GM23338 (cell line): ENCODE measurements at regions not wholly inside any gene's neighbourhood (a gene's known extent, or its start where the extent isn't known, plus 50 kb on each side); places are given as distances from the start of the nearest gene placed in this dataset.

Experiments used
- ATAC-seq: fragments of 200-7000 bp; cut with Tn5 transposase; 3 replicates; pipeline ENCODE4 v1.9.1; 2020
- DNase-seq: peaks from one replicate; pipeline ENCODE4 v3.0.0-alpha.2; 2015; ENCODE audit warnings: low spot score
- H2AFZ ChIP-seq: fragments of 200-600 bp; sonication (generic); 2 replicates; pipeline ENCODE4 v1.8.0; 2016; ENCODE audit warnings: antibody characterized with exemption, mild to moderate bottlenecking, moderate library complexity
- H3F3A ChIP-seq: fragments of 200-600 bp; sonication (generic); replicated peaks from 2 replicates; pipeline ENCODE4 v1.8.0; 2017; ENCODE audit warnings: antibody characterized with exemption, mixed run types, low read depth
- H3K27ac ChIP-seq: fragments of 200-600 bp; sonication (generic); 2 replicates; pipeline ENCODE4 v1.6.1; 2016; ENCODE audit warnings: low read depth
- H3K27me3 ChIP-seq: fragments of 200-600 bp; sonication (generic); 2 replicates; pipeline ENCODE4 v1.8.0; 2016; ENCODE audit warnings: mild to moderate bottlenecking, mixed run types, moderate library complexity; ENCODE audit not compliant: insufficient read depth
- H3K36me3 ChIP-seq: fragments of 200-600 bp; sonication (generic); 2 replicates; pipeline ENCODE4 v1.8.0; 2016; ENCODE audit warnings: mild to moderate bottlenecking; ENCODE audit not compliant: insufficient read depth
- H3K4me1 ChIP-seq: fragments of 200-600 bp; sonication (generic); 2 replicates; pipeline ENCODE4 v1.8.0; 2016; ENCODE audit warnings: mild to moderate bottlenecking, moderate library complexity; ENCODE audit not compliant: insufficient read depth
- H3K4me2 ChIP-seq: fragments of 200-600 bp; sonication (generic); 2 replicates; pipeline ENCODE4 v1.7.1; 2017; ENCODE audit warnings: mixed run types
- H3K4me3 ChIP-seq: fragments of 200-600 bp; sonication (generic); 2 replicates; pipeline ENCODE4 v1.6.1; 2016; ENCODE audit warnings: mixed run types
- H3K79me2 ChIP-seq: fragments of 200-600 bp; sonication (generic); replicated peaks from 2 replicates; pipeline ENCODE4 v1.8.0; 2017; ENCODE audit warnings: mild to moderate bottlenecking; ENCODE audit not compliant: insufficient read depth
- H3K9me2 ChIP-seq: fragments of 200-600 bp; sonication (generic); 2 replicates; pipeline ENCODE4 v1.8.0; 2017; ENCODE audit not compliant: insufficient read depth
- H4K20me1 ChIP-seq: fragments of 200-600 bp; sonication (generic); replicated peaks from 2 replicates; pipeline ENCODE4 v1.8.0; 2017; ENCODE audit warnings: mild to moderate bottlenecking; ENCODE audit not compliant: insufficient read depth
- H3K27ac Mint-ChIP-seq: 2 replicates; pipeline ENCODE4 v1.8.0; 2020; ENCODE audit warnings: inconsistent platforms, mild to moderate bottlenecking, moderate library complexity, mixed read lengths
- H3K27me3 Mint-ChIP-seq: 3 replicates; pipeline ENCODE4 v1.8.0; 2022; ENCODE audit warnings: low read depth, mild to moderate bottlenecking, moderate library complexity, mixed read lengths, inconsistent platforms; ENCODE audit not compliant: insufficient read depth, poor library complexity
- H3K36me3 Mint-ChIP-seq: 3 replicates; pipeline ENCODE4 v1.8.0; 2021; ENCODE audit warnings: low read depth, mild to moderate bottlenecking, inconsistent platforms, moderate library complexity, mixed read lengths
- H3K4me1 Mint-ChIP-seq: 3 replicates; pipeline ENCODE4 v1.8.0; 2020; ENCODE audit warnings: mild to moderate bottlenecking, inconsistent platforms, mixed read lengths
- H3K4me3 Mint-ChIP-seq: 3 replicates; pipeline ENCODE4 v1.8.0; 2021; ENCODE audit warnings: moderate library complexity, mild to moderate bottlenecking, inconsistent platforms, mixed read lengths
- H3K9me3 Mint-ChIP-seq: 3 replicates; pipeline ENCODE4 v1.8.0; 2020; ENCODE audit warnings: moderate library complexity, mild to moderate bottlenecking, inconsistent platforms, mixed read lengths
- ETS1 ChIP-seq: IDR thresholded peaks from 2 replicates; pipeline ENCODE4 v1.6.1; 2016; ENCODE audit warnings: antibody characterized with exemption
- EZH2 ChIP-seq: fragments of 200-600 bp; sonication (generic); IDR thresholded peaks from one replicate; pipeline ENCODE4 v1.8.0; 2017; ENCODE audit warnings: antibody characterized with exemption, mild to moderate bottlenecking, low read depth; ENCODE audit not compliant: unreplicated experiment
- EZH2phosphoT487 ChIP-seq: fragments of 200-600 bp; sonication (generic); IDR thresholded peaks from one replicate; pipeline ENCODE4 v1.8.1; 2018; ENCODE audit warnings: antibody characterized with exemption; ENCODE audit not compliant: unreplicated experiment
- JUNB ChIP-seq: IDR thresholded peaks from one replicate; pipeline ENCODE4 v1.6.1; 2016; ENCODE audit warnings: antibody characterized with exemption; ENCODE audit not compliant: unreplicated experiment
- NANOG ChIP-seq: IDR thresholded peaks from 2 replicates; pipeline ENCODE4 v1.6.1; 2016; ENCODE audit warnings: antibody characterized with exemption, borderline replicate concordance
- POLR2AphosphoS5 ChIP-seq: IDR thresholded peaks from 2 replicates; pipeline ENCODE4 v1.6.1; 2016; ENCODE audit warnings: antibody characterized with exemption, low read depth
- STAT1 ChIP-seq: IDR thresholded peaks from one replicate; pipeline ENCODE4 v1.6.1; 2016; ENCODE audit warnings: antibody characterized with exemption; ENCODE audit not compliant: unreplicated experiment
- ZNF114 ChIP-seq: fragments of 250-450 bp; sonication (Bioruptor Pico); IDR thresholded peaks from 2 replicates; pipeline ENCODE4 v1.5.0; 2020; ENCODE audit warnings: mild to moderate bottlenecking, moderate library complexity
- ZNF331 ChIP-seq: fragments of 250-450 bp; sonication (Bioruptor Pico); IDR thresholded peaks from 2 replicates; pipeline ENCODE4 v1.5.0; 2020; ENCODE audit warnings: low read depth, mild to moderate bottlenecking, moderate library complexity
- ZNF462 ChIP-seq: fragments of 250-450 bp; sonication (Bioruptor Pico); IDR thresholded peaks from 2 replicates; pipeline ENCODE4 v1.5.0; 2020; ENCODE audit warnings: mild to moderate bottlenecking, moderate library complexity
- TF ChIP-seq, protein P1 (sequence below), 2 experiments: fragments of 200-600 bp in 1 of 2; sonication (generic) in 1 of 2; conservative IDR thresholded peaks; 2 replicates each; pipeline versions ENCODE4 v1.5.1 to v1.6.1; 2016 to 2017; ENCODE audit warnings: antibody characterized with exemption in 2 of 2, low read depth in 2 of 2, mild to moderate bottlenecking in 2 of 2, moderate library complexity in 1 of 2
- TF ChIP-seq, protein P2 (sequence below): IDR thresholded peaks from one replicate; pipeline ENCODE4 v1.6.1; 2018; ENCODE audit warnings: antibody characterized with exemption; ENCODE audit not compliant: unreplicated experiment

DNA sequence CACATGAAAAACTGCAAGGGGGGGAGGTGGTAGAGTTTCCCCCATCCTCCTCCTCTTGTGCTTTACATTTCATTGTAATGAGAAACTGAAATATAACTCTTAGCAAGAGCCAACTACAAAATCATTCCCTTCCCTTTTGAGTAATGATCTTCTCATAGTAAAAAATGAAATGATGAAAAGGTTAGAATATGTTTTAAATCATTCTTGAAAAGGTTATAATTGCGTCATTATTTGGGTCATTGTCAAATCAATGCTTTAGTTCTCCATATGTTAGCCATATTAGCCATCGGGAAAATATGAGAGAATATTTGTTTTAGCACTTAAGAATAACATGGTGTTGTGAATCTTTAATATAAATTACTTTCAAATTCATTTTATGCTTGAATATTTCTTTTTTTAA, 1185.0 kb upstream of the CDH18 start (continued):
- TF ChIP-seq POLR2AphosphoS5 (no peak), ZNF331 (CRISPR knock-in tag) (no peak), JUNB (no peak), ZNF462 (CRISPR knock-in tag) (no peak), NANOG (no peak)

GRCh38 chr5:21171038-21171437, 1183.0 kb upstream of the CDH18 start:
- H3K36me3 ChIP-seq: no peaks in the 10 kb centered on the region
- H3K4me2 ChIP-seq: no peak overlapping the region
- no peaks in the 10 kb centered on the region for H3K36me3 Mint-ChIP-seq
- no peaks in the 10 kb centered on the region for H3K79me2 ChIP-seq
- no peak overlapping the region for H3K4me3 Mint-ChIP-seq
- peaks cover 13% of the 10 kb centered on the region; the same call in 2 of the 3 replicates for H3K4me1 Mint-ChIP-seq
- no peak for DNase-seq
- H3K27me3 ChIP-seq: no peaks in the 10 kb centered on the region
- H3K9me3 Mint-ChIP-seq: no peaks in the 10 kb centered on the region
- H2AFZ ChIP-seq: no peak overlapping the region
- H3K4me1 ChIP-seq: peaks cover 13% of the 10 kb centered on the region; the same call in 1 of the 2 replicates
- H3K4me3 ChIP-seq: no peak overlapping the region
- H4K20me1 ChIP-seq: no peaks in the 10 kb centered on the region
- no peak overlapping the region for H3K27ac ChIP-seq
- H3F3A ChIP-seq: no peaks in the 10 kb centered on the region
- H3K27ac Mint-ChIP-seq: no peak overlapping the region
- ATAC-seq: no peak
- no peaks in the 10 kb centered on the region for H3K27me3 Mint-ChIP-seq
- H3K9me2 ChIP-seq: no peaks in the 10 kb centered on the region
- TF ChIP-seq, protein P1, sequence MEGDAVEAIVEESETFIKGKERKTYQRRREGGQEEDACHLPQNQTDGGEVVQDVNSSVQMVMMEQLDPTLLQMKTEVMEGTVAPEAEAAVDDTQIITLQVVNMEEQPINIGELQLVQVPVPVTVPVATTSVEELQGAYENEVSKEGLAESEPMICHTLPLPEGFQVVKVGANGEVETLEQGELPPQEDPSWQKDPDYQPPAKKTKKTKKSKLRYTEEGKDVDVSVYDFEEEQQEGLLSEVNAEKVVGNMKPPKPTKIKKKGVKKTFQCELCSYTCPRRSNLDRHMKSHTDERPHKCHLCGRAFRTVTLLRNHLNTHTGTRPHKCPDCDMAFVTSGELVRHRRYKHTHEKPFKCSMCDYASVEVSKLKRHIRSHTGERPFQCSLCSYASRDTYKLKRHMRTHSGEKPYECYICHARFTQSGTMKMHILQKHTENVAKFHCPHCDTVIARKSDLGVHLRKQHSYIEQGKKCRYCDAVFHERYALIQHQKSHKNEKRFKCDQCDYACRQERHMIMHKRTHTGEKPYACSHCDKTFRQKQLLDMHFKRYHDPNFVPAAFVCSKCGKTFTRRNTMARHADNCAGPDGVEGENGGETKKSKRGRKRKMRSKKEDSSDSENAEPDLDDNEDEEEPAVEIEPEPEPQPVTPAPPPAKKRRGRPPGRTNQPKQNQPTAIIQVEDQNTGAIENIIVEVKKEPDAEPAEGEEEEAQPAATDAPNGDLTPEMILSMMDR (conservative IDR thresholded peaks at IDR 0.05; ENCODE audit: low read depth in 2 of 2): no peak
- TF ChIP-seq EZH2 (no peak), STAT1 (no peak), ZNF114 (CRISPR knock-in tag) (no peak), EZH2phosphoT487 (no peak), NANOG (no peak), ZNF331 (CRISPR knock-in tag) (no peak), ETS1 (no peak), POLR2AphosphoS5 (no peak)
- TF ChIP-seq, protein P2, sequence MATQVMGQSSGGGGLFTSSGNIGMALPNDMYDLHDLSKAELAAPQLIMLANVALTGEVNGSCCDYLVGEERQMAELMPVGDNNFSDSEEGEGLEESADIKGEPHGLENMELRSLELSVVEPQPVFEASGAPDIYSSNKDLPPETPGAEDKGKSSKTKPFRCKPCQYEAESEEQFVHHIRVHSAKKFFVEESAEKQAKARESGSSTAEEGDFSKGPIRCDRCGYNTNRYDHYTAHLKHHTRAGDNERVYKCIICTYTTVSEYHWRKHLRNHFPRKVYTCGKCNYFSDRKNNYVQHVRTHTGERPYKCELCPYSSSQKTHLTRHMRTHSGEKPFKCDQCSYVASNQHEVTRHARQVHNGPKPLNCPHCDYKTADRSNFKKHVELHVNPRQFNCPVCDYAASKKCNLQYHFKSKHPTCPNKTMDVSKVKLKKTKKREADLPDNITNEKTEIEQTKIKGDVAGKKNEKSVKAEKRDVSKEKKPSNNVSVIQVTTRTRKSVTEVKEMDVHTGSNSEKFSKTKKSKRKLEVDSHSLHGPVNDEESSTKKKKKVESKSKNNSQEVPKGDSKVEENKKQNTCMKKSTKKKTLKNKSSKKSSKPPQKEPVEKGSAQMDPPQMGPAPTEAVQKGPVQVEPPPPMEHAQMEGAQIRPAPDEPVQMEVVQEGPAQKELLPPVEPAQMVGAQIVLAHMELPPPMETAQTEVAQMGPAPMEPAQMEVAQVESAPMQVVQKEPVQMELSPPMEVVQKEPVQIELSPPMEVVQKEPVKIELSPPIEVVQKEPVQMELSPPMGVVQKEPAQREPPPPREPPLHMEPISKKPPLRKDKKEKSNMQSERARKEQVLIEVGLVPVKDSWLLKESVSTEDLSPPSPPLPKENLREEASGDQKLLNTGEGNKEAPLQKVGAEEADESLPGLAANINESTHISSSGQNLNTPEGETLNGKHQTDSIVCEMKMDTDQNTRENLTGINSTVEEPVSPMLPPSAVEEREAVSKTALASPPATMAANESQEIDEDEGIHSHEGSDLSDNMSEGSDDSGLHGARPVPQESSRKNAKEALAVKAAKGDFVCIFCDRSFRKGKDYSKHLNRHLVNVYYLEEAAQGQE: no peak
